HL-60/S4 treated with retinoic acid at 250 ng/mL for 4 days and 3 days (cell line): ENCODE measurements at regions not wholly inside any gene's neighbourhood (a gene's known extent, or its start where the extent isn't known, plus 50 kb on each side); places are given as distances from the start of the nearest gene placed in this dataset.
"Not testable (repeated sequence)": the region's sequence is repeated elsewhere in the genome, so short reads cannot be mapped to it uniquely, and the experiment has no call there.

ENCODE experiments used
- in situ Hi-C: fragments of 300-500 bp; cut with MboI; formaldehyde crosslinking; loops from 2 replicates; pipeline ENCODE4 v1.7.0; 2022; ENCODE audit warnings: low sequenced_read_pairs

GRCh38 chr11:128172046-128172878, 415.1 kb downstream of the ETS1 start:
- in situ Hi-C loops = loop anchor here (25.0 kb wide), 1 partner anchor 135 kb away; no protein-coding TSS in a partner anchor

DNA sequence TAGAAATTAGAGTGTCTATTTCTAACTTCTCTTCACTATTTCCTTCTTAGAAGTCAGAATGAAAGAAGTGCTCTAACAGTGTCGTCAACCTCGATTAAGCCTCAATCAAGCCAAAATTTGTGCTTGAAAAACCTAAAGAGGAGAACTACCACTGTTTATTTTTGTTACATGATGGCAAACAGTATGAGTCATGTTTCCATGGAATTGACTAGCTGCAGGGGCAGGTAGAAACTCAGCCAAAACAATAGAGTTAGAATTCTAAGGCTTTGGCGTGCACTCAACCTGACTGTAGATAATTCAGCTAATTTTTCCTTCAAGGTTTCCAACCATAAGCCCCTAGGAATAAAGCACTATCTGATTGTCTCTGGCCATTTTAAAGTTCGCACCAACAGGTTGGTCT, 415.9 kb downstream of the ETS1 start:
- in situ Hi-C loops = loop anchor here (25.0 kb wide), 1 partner anchor 134 kb away; no protein-coding TSS in a partner anchor

- in situ Hi-C loops = loop anchor here (25.0 kb wide), 1 partner anchor 128 kb away; no protein-coding TSS in a partner anchor
Measured at GRCh38 chr11:128165572-128165971, 421.8 kb downstream of the ETS1 start.

GRCh38 chr11:128164080-128164741, 423.1 kb downstream of the ETS1 start:
- in situ Hi-C loops = loop anchor here (25.0 kb wide), 1 partner anchor 127 kb away; no protein-coding TSS in a partner anchor

- in situ Hi-C loops = loop anchor here (25.0 kb wide), 1 partner anchor 125 kb away; no protein-coding TSS in a partner anchor
Measured at GRCh38 chr11:128161994-128162393, 425.4 kb downstream of the ETS1 start.

DNA sequence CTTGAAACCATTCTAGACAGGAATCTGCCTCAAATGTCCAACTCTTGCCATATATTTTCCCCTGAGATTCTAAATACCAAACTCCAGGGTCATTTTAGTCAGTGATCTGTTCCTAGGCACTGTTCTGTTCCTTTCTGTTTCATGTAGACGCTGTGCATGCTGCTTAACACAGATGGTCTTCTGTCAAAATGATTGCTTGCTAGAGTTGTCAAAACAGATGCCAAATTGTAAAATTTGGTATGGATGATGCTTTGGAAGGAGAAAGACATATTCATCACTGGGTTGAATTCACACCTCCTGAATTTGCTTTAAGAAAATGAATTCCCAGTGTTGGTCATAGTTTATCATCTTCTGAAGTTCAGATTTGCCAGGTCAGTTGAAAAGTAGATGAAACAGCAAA, 425.9 kb downstream of the ETS1 start:
- in situ Hi-C loops = loop anchor here (25.0 kb wide), 1 partner anchor 124 kb away; no protein-coding TSS in a partner anchor

DNA sequence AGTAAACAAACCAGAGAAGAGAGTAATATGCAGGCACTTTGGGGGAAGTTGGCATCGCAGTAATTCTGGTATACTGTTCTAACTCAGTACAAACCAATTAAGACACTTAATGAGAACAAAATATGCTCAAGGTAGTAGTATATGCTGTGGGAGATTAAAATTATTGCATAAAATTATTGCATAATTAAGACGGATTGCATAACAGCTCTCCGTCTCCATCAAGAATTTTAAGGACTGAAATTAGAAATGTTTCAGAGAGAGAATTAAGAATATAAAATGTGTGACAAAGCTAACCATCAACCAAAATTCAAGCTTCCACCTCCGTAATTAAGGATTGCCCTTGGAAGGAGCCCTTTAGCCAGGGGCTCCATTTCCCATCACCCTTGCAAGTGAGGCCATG, 428.5 kb downstream of the ETS1 start:
- in situ Hi-C loops = loop anchor here (25.0 kb wide), 1 partner anchor 122 kb away; no protein-coding TSS in a partner anchor

GRCh38 chr11:128157423-128158298, 429.7 kb downstream of the ETS1 start:
- in situ Hi-C loops = loop anchor here (25.0 kb wide), 1 partner anchor 120 kb away; no protein-coding TSS in a partner anchor

GRCh38 chr11:128156486-128156885, 430.9 kb downstream of the ETS1 start:
- in situ Hi-C loops = loop anchor here (25.0 kb wide), 1 partner anchor 119 kb away; no protein-coding TSS in a partner anchor

- in situ Hi-C loops = loop anchor here (25.0 kb wide), 1 partner anchor 118 kb away; no protein-coding TSS in a partner anchor
Measured at GRCh38 chr11:128155590-128155989, 431.8 kb downstream of the ETS1 start.

DNA sequence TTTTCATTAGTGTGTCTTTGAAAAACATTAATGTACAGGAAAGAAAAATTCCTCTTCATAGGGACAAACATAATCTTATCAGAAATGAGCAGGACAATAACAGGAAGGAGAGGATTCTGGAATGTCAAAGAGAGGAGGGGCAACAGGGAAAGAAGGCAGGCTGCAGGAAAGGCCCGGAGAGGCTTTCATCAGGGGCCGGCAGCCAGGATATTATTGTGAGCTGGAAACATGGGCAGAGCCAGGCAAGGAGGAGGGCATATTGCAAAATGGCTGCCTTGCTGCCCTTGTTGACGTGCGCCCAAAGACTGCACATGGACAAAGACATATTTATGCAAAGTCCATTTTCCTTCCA, 433.7 kb downstream of the ETS1 start:
- in situ Hi-C loops = loop anchor here (25.0 kb wide), 1 partner anchor 116 kb away; no protein-coding TSS in a partner anchor

DNA sequence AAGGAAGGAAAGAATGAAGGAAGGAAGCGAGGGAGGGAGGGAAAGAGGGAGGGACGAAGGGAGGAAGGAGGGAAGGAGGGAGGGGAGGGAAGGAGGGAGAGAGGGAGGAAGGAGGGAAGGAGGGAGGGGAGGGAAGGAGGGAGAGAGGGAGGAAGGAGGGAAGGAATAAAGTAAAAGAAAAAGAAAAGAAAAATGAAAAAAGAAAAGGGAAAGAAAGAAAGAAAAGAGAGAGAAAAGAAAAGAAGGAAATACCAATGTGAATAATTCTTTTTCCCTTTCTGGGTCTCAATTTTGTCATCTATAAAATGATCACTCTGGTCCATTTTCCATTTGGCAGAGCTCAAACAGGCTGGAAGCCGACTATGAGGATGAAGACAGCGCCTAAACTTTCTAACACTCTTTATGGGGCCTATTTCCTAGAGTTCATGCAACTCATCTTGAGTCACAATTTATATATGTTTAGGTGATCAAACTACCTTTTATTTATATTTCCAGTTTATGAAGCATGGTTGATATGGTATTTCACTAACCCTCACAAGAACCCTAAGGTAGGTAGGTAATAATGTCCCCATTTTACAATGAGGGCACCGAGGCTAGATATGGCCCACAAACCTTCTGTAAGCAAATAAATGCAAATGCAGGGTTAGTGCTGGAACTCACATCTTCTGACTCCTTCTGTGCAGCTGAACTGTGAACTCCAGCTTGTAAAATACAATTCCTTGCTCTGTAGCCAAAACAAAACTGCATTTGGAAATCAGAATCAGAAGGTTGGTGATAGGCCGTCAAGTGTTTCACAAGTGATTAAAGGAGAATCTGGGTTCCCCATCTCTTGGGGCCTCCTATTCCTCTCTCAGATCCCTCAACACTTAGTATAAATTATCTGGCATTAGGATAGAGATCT, 434.3 kb downstream of the ETS1 start:
- in situ Hi-C loops = loop anchor here (25.0 kb wide), 1 partner anchor 116 kb away; no protein-coding TSS in a partner anchor

GRCh38 chr11:128151780-128152179, 435.6 kb downstream of the ETS1 start:
- in situ Hi-C loops = loop anchor here (25.0 kb wide), 1 partner anchor 114 kb away; no protein-coding TSS in a partner anchor

- in situ Hi-C loops = loop anchor here (25.0 kb wide), 1 partner anchor 114 kb away; no protein-coding TSS in a partner anchor
Measured at GRCh38 chr11:128151338-128151737, 436.0 kb downstream of the ETS1 start.

DNA sequence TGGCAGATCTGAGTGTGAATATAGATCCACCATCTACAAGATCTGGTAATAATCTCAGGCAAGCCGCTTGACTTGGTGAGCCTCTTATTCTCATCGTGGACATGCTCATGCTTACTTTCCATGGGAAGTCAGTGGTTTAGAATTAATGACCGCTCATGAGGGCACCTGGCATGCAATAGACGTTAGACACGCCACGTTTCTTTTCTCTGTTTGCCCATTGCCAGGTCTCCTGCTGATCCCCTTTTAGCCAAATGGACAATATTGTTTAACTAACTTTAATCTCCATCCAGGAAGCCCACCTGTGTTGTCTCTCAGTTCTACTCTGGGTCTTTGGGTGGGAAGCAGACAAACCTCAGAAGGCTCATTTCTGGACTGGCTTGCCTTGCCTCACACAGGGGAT, 439.1 kb downstream of the ETS1 start:
- in situ Hi-C loops = no loop called here

- in situ Hi-C loops = no loop called here
Measured at GRCh38 chr11:128146926-128147605, 440.3 kb downstream of the ETS1 start.

DNA sequence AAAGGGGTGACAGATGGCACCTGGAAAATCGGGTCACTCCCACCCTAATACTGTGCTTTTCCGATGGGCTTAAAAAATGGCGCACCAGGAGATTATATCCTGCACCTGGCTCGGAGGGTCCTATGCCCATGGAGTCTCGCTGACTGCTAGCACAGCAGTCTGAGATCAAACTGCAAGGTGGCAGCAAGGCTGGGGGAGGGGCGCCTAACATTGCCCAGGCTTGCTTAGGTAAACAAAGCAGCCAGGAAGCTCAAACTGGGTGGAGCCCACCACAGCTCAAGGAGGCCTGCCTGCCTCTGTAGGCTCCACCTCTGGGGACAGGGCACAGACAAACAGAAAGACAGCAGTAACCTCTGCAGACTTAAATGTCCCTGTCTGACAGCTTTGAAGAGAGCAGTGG, 447.1 kb downstream of the ETS1 start:
- in situ Hi-C loops = not testable (repeated sequence)

- in situ Hi-C loops = no loop called here
Measured at GRCh38 chr11:128135451-128135850, 451.9 kb downstream of the ETS1 start.

DNA sequence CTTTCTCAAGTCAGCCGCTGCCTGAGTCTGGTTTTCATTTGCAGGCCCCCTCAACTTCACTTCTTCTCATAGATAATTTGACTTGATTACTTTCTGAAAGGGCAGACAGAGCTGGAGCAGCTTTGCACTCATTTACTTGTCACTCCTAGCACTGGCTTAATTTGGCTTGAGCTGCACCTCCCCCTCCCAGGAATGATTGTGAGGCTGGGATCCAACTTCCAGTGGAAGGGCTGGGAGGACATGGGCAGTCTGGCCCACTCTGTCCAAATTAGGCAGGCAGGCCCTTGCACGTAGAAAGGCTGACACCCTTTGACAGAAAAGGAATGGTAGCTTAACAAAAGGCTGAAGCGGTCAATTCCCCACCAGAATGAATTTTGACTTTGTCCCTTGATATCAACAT, 453.9 kb downstream of the ETS1 start:
- in situ Hi-C loops = no loop called here
